ENCODE measurements at regions not wholly inside any gene's neighbourhood (a gene's known extent, or its start where the extent isn't known, plus 50 kb on each side); places are given as distances from the start of the nearest gene placed in this dataset.

DNA sequence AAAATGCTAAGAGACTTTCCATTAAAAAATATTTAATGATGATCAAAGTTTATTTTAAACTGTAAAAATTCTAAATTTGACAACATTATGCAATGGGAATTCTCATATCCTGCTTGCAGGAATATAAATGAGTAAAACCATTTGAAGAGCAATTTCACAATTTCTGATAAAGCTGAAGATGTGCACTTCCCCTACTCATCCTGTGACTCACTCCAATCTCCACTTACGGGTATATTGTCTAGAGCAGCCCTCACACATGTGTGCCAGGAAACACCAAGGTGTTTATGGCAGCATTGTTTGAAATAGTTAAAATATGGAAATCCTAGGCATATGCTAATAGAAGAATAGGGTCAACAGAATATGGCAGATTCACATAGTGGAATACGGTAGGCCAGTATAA, 158.4 kb downstream of the PDHA2 start:
- no peak for DNase-seq

DNA sequence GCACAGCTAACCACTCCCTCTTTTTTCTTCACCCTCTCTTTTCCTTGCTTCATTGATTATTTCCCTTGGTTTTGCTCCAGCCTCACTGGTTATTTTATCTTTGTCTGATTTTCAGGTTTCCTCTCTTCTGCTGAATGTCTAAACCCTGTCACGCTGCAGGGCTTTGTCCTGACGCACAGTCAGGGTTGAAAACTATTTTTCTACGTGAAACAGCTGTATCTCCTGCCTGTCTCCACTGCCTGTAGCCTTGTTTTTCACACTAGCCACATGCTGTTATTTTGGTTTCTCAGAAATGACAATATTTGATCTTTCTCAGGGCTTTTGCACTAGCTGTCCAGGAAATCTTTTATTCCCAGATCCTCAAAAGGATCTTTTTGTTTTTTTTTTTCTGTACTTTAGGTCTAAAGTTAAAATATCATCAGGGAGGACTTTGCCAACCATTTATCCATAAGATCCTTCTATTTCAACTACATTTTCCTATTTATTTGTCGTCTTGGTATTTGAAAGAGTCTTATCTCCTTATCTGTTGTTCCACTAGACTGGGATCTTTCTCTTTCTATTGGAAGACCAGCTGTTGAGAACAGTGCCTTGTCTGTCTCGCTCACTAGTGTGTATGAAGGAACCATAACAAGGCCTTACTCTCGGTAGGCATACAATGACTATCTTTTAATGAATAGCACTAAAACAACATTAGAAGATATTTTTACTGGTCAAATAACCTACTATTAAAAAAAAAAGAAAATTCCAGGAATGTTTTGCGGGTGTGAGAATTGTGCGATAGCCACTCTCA, 164.3 kb downstream of the PDHA2 start:
- DNase-seq, result peak; percentile 21

DNA sequence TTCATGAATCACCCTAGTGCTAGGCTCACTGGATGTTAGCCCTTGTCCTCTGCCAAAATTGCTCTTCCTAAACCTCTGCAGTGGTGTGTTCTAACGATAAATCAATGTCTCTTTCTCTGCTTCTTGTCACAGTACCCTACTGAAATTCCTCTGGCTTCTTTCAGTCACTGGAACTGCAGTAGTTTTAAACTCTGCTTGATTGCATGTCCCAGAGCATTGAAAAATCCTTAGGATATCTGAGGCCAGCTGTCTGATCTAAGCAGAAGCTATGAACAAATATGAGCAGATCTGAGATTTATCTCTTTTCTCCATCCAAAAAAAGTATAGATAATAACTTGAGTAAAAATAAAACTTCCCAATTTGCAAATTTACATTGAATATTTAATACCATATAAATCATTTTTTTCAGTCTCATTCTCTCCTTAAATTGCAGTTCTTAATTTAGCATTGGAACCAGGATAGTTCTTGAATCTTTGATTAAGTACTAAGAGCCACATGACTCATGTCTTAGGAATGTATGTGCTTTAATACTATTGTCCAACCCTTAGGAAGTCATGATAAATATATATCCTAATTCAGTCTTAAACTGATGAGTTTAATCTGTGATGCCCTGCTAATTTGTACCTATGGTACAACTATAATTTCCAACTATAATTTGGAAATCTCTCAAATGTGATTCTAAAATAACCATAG, 169.7 kb downstream of the PDHA2 start:
- DNase-seq, result no peak

DNA sequence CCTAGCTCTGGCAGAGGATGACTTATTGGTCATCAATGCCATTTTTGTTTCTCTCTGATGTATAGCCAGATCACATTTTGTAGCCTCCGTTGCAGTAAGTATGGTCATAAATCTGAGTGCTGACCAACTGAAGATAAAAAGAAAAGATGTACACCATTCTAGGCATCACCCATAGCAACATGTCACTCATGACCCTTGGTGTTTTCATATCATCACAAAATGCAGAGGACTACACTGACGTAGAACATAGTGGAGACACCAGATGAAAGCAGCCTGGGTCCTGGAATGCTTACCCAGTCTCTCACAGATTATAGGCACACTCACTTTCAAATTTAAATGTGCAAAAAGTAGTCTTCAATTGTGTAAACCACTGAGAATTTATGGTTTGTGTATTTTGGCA, 172.8 kb downstream of the PDHA2 start:
- DNase-seq, result no peak

DNA sequence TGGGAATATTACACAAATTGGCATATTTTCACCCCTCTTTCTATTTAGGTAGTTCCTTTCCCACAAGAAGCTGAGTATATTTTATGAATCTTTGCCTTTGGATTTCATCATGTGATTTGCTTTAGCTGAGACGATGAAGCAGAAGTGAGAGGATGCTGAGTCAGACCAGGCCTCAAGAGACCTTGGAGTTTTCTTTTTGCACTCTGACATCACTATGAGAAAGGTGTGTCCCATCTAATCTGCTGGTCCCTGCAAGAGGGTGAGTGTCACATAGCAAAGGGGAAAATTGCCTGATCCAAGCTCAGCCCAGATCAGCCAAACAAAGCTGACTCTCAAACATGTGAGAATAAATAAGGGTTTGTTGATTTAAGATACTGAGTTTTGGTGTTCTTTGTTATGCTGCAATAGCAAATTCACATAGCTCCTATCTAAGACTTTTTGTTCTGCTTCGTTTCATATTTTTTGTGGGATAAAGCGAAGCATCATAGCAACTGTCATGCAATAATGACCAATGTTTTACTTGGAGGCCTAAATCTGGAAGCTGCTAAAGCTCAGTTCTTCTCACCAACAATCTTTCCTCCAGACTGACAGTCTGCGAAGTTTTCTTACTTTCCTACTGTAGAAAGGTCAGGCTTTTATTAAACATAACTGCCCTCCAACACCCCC, 176.9 kb downstream of the PDHA2 start:
- no peak for DNase-seq

DNA sequence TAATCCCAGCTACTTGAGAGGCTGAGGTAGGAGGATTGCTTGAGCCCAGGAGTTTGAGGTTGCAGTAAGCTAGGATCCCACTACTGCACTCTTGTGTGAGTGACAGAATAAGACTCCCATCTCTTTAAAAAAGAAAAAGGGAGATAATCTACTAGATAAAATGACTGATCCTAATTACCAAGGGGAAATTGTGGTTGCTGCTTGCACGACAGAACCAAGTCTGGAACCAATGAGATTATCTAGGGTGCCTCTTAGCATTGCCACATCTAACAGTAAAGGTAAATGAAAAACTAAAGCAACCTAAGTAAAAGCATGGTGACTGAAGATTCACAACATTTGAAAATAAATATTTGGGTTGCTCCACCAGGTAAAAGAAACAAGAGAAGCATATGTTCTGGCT, 185.1 kb downstream of the PDHA2 start:
- no peak for DNase-seq

DNA sequence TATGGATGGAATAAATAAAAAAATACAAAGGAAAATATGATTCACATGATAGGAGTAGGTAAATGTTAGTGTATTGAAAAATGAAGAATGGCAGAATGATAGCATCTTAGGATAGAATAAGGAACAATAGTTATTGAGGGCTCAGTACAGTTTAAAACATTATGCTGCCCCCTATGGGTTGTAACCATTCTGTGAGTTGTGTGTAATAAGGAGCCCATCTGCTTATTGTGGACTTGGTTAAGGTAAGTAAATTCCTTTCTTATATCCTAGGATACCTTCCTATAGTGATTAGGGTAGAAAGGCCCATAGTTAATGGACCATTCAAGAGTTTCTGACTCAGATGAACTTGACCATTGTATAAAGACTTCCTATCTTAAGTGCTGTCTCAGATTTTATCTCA, 195.8 kb downstream of the PDHA2 start:
- DNase-seq, result peak; percentile 68

DNA sequence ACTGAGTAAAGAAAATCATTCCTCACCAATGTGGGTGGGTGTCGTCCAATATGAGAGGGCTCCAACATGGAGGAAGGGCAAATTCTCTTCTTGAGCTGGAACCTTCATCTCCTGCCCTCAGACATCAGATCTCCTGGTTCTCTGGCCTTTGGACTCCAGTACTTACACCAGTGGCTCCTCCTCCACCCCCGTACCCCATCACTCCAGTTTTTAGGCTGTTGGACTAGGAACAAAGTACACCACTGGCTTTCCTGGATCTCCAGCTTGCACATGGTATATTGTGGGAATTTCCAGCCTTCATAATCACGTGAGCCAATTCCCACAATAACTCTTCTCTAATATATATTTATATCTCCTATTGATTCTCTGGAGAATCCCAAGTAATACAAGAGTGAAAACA, 196.9 kb downstream of the PDHA2 start:
- DNase-seq, result no peak

DNA sequence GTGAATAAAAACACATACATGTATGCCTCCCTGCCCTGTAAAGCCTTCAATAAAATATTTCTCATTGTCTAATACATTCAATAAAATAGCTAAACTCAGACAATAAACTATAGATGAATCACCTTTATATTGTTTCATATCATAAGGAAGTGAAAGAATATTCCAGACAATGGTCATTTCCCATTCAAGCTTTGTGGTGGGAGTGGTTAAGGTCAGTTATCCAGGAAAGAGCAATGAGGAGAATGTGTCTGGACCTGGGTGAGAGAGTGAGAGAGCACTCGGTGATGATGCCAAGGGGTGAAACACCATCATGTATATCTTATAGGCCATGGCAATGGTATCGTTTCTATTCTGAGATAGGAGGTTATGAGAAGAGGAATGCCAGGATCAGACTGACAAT, 197.8 kb downstream of the PDHA2 start:
- DNase-seq, result no peak

DNA sequence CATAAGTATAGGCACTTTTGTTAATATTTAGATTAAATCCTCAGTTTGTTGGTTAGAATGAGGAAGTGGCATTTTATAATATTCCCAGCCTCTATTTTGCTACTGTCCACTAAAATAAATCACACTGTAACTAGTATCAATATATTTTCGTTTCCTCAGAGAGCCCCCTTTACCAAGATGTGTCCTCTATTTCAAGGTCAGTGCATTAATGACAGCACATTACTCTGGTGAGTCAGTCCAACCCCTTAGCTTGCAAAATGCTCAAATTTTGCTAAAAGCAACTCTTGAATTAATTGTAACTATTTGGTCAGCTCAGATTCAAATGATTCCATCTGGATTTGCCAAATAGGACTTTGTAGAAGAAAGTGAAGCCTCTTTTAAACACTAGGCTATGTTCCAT, 199.3 kb downstream of the PDHA2 start:
- no peak for DNase-seq

DNA sequence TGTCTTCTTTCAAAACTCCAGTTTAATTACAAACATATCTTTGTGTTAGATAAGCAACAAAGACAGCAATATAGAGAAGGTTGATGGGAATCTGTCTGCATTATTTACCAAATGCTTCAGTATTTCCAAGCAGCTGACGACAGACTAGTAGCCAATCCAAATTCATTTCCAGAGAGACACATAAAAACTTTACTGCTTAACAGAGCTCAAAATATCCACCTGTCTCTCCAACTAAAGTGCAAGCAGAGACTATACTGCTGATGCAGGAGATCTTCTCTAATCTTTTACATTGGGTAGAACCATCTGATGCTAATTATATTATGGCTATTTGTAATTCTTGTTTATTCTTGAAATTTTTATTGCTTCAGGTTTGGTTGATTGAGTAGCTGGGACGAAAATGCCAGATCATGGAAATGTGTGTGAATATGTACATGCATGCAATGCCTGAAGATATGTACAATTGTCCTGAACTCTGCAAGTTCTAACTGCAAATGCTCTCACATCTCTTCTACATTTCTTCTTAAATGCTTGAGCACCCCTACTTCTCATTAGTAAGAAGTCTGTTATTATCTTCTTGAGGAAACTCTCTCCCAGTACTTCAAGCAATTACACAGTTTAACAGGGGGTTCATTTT, 200.0 kb downstream of the PDHA2 start:
- DNase-seq, result no peak

DNA sequence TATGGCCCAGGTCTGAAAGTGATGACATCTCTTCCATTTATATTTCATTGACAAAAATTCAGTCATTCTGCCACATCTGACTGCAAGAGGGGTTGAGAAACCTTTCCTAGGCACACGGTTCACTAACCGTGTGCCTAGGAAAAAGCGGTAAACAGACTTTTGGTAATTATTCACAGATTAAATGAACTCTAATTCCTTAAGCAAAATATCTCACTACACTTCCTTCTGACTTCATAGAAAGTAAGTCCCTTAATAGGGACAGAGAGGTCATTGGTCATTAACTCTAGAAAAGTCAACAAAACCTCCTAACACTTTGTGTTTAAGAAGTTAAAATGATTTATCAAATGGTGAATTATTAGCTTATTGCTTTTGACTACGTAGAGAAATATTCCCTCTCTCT, 205.1 kb downstream of the PDHA2 start:
- DNase-seq, result no peak

DNA sequence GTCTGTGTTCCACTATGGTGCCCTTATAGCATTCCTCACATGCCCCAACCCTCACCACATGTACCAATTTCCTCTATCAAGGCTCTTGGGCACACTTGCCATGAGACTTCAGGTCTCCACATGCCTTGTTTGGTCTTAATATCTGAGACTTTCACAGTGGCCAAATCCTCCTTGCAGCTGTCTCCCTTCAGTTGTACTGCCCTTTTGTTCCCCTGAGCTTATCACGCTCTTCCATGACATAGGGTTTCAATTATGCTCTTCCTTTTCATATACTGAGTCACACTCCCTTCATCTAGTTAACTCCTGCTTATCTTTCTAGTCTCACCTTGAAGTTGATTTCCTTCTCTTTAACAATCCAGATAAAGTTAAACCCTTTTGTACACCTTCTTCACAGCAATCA, 212.9 kb downstream of the PDHA2 start:
- no peak for DNase-seq

DNA sequence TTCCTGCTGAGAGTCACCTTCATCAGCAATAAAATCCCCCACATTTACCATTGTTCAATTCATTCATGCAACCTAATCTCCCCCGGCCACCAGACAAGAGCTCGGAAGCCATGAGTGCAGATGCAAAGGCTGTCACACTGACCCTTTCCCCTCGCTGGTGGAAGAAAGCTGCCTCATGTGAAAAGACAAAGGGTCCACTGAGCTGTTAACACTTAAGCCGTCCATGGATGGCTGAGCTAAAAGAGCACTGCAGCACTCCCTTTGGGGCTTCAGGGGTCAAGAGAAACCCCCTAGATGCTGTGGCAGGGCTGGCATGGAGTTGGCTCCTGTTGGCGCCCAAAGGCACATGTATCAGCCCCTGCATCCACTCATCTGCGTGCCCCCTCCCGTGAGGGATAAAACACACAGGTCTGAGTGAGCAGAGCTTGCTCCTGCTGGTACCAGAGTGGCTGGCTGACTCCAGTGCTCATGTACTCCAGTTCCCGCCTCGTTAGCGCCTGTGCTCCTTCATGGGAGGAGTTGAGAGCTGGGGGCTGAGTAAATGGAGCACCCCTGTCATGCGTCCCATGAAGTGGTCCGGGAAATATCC, 216.5 kb downstream of the PDHA2 start:
- DNase-seq, result no peak

DNA sequence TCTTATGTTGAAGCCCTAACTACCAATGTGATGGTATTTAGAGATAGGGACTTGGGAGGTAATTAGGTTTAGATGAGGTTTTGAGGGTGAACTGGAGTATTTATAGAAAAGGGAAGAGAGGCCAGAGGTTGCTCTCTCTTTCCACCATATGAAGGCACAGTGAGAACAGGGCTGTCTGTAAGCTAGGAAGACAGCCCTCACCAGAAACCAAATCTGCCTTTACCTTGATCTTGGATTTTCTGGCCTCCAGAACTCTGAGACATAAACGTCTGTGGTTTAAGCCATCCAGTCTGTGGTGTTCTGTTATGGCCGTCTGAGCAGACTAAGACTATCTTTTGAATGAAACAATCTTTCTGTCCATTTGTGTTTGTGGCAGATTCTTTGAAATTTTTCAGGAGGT, 223.7 kb downstream of the PDHA2 start:
- DNase-seq, result no peak

DNA sequence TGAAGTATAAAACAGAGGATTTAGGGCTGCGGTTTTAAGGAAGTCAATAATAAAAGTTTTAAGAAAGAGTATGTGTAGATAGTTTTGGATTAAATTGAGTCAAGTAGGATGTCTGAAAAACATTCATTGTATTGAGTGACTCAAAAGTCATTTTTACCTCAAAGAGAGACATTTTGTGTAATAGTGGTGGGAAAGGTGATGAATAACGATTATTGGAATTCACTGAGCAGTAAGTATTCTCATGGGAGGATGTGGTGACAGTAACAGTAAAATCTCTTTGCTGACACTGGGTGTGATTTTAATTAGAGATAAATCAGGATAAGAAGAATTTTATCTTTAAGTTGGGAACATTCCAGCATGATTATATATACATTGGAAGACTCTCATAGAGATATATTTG, 233.6 kb downstream of the PDHA2 start:
- DNase-seq, result no peak

DNA sequence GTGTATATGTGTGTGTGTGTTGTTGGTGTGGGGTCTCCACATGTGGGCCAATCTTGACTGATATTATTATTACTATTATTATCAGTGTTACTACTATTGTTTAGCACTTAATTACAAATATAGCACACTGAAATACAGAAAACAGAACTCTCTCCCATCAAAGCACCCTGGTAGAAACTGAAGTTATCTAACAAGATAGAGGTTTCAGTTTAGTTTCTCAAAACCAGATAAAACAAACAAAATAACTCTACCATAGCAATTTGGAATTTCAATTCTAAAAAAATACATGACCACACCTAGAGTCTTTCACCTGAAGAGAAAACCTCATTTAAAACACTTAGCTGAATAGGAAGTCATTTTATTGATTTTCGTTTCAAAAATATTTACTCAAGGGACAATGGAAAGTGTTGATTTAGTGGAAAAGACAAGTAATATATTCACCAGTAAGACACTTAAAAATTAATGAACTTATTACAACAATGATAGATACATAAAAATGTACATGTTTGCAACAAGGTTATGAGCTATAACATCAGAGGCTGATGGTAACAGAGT, 252.3 kb downstream of the PDHA2 start:
- DNase-seq, result no peak

DNA sequence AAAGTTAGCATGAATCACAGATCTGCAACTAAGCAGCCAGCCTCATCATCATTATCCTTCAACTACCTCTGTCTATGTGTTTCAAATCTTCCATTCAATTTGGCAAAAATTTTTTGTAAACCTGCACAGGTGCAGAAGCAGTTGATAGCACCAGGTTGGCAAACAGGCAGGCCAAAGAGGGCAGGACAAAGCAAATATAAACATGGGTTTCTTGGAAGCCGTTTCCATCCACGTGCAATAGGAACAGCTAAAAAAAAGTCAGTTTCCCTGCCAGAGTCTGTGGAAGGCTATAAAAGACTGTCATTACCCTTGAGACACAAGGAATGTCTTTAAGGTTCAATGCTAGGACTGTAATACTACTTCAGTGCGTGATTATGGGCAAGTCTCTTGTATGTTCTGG, 253.2 kb downstream of the PDHA2 start:
- DNase-seq, result no peak

DNA sequence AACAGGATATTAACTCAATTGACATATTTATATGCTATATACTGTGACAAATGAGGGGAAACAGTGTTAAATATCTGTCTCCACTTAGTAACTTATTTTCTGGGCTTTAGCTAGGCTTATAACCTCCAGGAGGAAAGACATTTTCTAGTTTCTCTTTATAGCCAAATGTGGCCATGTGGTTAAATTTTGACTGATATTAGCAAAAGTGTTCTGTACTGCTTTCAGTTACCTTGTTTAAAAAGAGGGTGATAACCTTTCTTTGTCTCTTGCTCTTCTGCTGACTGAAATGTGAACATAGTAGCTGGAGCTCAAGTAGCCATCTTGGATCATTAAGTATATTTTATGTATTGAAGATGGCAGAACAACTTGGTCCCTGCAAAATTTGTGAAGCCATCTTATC, 253.7 kb downstream of the PDHA2 start:
- DNase-seq, result no peak

DNA sequence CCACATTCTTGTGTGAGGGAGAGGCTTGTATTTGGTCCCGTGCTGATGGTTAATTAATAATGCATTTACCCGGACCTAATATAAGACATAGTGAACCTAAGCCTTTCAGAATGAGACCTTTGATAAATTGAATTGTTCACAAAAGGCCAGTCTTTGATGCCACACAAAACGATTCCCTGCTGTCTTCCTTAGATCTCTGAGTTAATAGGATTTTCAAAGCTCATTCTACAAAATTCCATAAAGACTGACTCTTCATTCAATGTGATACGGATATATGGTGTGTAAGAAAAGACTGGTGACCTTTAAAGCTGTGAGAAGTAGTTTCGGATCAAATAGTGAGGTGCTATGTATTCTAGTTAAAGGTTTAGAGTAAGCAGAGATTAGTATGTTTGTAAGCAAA, 254.3 kb downstream of the PDHA2 start:
- DNase-seq, result no peak

DNA sequence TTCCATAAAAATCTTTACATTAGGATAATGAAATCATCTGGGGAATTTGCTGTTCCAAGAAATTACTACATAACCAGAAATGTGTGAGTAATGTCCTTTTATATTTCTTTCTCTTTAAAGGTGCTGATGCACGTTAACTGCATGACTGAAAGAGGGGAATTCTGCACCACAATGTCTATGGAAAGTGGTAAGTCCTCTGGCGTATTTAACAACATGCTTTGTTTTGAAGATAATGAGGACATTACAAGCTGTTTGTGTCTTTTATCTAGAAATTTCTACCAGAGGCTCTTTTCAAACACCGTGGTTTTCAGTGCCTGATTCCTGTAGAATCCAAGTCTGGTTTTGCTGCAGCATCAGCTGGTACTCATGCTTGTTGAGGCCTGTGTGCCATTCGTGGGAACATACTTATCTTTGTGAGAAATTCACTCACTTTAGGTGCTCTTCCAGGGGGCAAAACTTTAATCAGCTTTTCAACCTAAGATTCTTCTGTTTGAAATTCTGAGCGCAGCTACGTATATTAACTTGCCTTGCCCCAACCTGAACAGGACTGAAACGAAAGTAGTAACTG, 257.2 kb downstream of the PDHA2 start:
- no peak for DNase-seq

DNA sequence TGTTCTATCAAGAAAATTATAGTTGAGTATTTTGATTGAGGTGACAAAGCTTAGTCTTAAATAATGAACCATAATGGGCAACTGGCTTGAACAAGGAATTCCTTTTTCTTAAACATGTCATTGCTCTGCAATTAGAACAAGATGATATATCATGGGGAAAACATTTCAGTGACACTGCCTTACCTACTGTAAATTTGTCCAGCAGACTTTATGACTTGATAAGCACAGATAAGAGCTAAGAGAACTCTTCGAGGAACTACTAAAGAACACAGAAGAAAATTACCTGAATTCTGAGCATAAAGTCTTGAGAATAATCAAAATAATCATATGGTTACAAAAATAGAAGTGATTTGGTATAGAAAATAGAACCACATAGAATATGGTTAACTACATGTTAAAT, 257.8 kb downstream of the PDHA2 start:
- DNase-seq, result no peak

DNA sequence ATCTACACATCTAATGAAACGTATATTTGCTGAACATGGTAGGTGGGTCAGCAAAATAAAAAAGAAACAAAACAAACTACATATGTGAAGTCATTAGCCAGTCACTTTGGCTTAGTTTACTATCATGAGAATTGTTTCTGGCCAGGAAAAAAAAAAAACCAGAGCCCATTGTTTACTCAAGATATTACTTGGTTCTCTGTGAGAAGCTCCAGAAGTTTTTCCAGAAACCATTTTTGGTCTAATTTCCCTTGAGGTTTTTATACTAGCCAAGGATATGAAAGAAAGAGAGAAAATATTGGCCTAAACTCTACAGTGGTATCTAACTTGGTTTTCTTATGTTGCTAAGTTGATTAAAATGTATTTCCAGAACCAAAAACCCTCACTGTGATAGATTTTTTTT, 259.1 kb downstream of the PDHA2 start:
- no peak for DNase-seq

All from midbrain (tissue), 1 donor.